ENCODE measurements at regions not wholly inside any gene's neighbourhood (a gene's known extent, or its start where the extent isn't known, plus 50 kb on each side); places are given as distances from the start of the nearest gene placed in this dataset.

DNA sequence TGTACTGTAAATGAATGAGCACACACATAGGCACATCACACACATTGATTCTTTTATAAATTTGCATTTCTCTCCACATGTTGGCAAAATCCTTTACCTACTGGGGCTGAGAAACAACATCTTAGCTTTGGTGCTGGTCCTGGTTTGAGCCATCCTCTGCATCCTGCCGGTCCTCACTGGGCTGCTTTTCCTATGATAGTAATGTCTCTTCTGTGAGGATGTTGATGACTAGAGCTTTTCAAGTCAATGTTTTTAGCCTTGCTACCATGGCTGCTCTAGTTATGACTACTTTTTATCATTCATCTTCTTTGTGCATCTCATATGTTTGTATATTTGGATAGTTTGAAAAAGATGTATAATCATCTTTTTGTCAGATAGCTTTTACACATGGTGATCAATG lies 280.4 kb upstream of the CD180 start:
- no peak overlapping the region for H3K4me3 ChIP-seq (ENCODE audit: low read length)
- no peak for DNase-seq (ENCODE audit: low read depth)
- TF ChIP-seq, protein P1, sequence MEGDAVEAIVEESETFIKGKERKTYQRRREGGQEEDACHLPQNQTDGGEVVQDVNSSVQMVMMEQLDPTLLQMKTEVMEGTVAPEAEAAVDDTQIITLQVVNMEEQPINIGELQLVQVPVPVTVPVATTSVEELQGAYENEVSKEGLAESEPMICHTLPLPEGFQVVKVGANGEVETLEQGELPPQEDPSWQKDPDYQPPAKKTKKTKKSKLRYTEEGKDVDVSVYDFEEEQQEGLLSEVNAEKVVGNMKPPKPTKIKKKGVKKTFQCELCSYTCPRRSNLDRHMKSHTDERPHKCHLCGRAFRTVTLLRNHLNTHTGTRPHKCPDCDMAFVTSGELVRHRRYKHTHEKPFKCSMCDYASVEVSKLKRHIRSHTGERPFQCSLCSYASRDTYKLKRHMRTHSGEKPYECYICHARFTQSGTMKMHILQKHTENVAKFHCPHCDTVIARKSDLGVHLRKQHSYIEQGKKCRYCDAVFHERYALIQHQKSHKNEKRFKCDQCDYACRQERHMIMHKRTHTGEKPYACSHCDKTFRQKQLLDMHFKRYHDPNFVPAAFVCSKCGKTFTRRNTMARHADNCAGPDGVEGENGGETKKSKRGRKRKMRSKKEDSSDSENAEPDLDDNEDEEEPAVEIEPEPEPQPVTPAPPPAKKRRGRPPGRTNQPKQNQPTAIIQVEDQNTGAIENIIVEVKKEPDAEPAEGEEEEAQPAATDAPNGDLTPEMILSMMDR (IDR thresholded peaks at IDR 0.05; ENCODE audit: insufficient read depth, low read depth, low read length, missing control alignments): no peak

GRCh38 chr5:67476531-67476930 lies 279.9 kb upstream of the CD180 start:
- H3K4me3 ChIP-seq (ENCODE audit: low read length): no peak overlapping the region
- TF ChIP-seq, protein P1 (IDR thresholded peaks at IDR 0.05; ENCODE audit: insufficient read depth, low read depth, low read length, missing control alignments): no peak
- DNase-seq (ENCODE audit: low read depth): peak; percentile 83

GRCh38 chr5:67475489-67475888 lies 278.9 kb upstream of the CD180 start:
- DNase-seq (ENCODE audit: low read depth): no peak
- H3K4me3 ChIP-seq (ENCODE audit: low read length): no peak overlapping the region
- TF ChIP-seq, protein P1 (IDR thresholded peaks at IDR 0.05; ENCODE audit: insufficient read depth, low read depth, low read length, missing control alignments): no peak

- TF ChIP-seq, protein P1 (IDR thresholded peaks at IDR 0.05; ENCODE audit: insufficient read depth, low read depth, low read length, missing control alignments): no peak
- DNase-seq (ENCODE audit: low read depth): no peak
These were observed 278.1 kb upstream of the CD180 start for GRCh38 chr5:67474597-67475238.

GRCh38 chr5:67467110-67467509 lies 270.5 kb upstream of the CD180 start:
- TF ChIP-seq, protein P1 (IDR thresholded peaks at IDR 0.05; ENCODE audit: insufficient read depth, low read depth, low read length, missing control alignments): no peak
- no peak overlapping the region for H3K4me3 ChIP-seq (ENCODE audit: low read length)
- no peak for DNase-seq (ENCODE audit: low read depth)

More at GRCh38 chr5:67474597-67475238, 278.1 kb upstream of the CD180 start:
- H3K4me3 ChIP-seq (ENCODE audit: low read length): no peak overlapping the region

DNA sequence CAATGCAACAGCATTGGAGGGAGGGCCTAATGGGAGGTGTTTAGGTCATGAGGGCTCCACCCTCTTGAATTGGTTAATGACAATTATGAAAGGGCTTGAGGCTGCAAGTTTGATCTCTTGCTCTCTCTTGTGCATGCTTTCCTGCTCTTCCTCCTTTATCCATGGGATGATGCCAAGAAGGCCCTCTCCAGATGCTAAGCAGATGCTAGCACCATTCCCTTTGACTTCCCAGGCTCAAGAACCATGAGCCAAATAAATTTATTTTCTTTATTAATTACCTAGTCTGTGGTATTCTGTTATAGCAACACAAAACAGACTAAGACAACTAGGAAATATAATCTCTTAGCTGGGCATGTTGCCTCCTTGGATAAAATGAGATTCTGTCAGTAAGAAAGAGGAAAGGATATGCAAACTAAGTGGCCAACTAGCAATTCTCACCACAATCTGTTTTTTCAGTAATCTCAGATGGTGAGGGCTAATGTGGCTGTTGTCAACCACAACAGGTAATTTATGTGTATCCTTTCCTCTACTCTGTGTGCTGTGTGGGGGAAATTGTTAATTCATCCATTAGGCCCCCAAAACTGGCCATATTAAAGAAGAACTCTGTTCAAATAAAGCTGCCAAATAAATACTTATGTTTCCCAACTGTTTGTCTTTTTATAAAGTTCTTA lies 269.1 kb upstream of the CD180 start:
- no peak for DNase-seq (ENCODE audit: low read depth)
- no peak overlapping the region for H3K4me3 ChIP-seq (ENCODE audit: low read length)
- TF ChIP-seq, protein P1 (IDR thresholded peaks at IDR 0.05; ENCODE audit: insufficient read depth, low read depth, low read length, missing control alignments): no peak
